GM12873 (cell line): ENCODE measurements at regions not wholly inside any gene's neighbourhood (a gene's known extent, or its start where the extent isn't known, plus 50 kb on each side); places are given as distances from the start of the nearest gene placed in this dataset.

ENCODE experiments used
- TF ChIP-seq, protein P1 (sequence below): IDR thresholded peaks from 2 replicates; pipeline ENCODE4 v1.5.1; 2012; ENCODE audit warnings: low read depth, mild to moderate bottlenecking, moderate library complexity, low read length, control low read depth; ENCODE audit not compliant: insufficient read depth; ENCODE audit errors: missing control alignments

DNA sequence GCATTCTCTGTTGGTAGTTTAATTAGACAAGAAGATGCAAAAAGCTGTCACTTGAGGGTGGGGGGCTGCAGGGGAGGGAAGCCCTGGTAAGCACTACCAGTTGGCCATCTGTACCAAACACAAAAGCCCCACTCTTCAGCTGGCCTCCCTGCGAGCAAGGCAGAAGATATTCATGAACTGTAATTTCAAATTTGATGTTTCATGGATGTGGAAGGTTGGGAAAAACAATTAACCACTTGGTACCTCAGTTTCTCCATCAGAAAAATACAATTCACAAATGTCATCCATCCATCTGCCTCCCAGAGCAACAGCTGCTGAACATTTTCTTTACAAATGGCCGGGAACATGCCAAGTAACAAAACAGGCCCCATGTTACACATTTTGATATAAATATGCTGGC lies 265.3 kb downstream of the HNRNPD start:
- TF ChIP-seq, protein P1, sequence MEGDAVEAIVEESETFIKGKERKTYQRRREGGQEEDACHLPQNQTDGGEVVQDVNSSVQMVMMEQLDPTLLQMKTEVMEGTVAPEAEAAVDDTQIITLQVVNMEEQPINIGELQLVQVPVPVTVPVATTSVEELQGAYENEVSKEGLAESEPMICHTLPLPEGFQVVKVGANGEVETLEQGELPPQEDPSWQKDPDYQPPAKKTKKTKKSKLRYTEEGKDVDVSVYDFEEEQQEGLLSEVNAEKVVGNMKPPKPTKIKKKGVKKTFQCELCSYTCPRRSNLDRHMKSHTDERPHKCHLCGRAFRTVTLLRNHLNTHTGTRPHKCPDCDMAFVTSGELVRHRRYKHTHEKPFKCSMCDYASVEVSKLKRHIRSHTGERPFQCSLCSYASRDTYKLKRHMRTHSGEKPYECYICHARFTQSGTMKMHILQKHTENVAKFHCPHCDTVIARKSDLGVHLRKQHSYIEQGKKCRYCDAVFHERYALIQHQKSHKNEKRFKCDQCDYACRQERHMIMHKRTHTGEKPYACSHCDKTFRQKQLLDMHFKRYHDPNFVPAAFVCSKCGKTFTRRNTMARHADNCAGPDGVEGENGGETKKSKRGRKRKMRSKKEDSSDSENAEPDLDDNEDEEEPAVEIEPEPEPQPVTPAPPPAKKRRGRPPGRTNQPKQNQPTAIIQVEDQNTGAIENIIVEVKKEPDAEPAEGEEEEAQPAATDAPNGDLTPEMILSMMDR: no peak

DNA sequence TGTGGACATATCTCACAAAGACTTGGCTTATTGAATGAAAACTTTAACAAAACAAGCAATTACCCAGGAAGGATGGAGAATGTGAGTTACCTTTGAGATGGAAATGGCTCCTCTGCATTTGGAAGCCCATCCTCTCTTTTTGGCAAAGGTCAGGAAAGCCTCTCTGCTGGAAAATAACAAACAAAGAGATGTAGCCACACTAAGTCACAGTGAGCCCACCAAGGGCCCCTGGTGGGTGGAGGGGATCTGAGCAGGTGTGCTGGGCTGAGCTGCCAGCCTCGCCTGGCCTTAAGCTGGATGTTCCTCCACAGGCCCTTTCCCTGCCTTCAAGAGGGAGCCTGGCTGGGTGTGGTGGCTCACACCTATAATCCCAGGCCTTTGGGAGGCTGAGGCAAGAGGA lies 269.2 kb downstream of the HNRNPD start:
- TF ChIP-seq, protein P1: no peak

DNA sequence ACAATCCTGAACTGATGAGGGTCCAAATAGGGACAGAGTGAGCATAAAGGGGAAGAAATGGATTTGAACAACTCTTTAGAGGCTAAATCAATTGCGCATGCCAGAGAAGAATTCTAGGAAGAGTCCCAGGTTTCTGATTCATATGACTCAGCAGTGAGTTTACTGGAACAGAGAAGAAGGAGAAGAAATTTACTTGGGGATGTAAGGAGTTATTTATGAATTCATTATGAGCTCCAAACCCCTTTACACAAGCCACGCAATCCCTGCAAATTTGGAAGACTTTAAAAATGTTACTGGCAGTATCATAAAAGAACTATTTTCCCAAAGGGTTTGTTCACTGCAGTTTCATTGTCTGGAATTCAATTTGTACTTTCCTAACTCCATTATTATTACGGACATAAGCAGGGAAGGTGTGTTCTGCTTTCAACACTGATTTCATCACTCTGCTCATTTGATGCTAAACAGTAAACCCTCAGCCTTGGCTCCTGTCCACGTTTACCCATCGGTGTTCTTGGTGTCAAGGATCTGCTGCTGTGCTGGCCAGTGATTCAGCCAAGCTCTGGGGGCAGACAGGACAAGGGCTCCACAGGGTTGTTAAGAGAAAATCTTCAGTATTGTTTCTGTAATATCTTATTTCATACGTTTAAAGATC lies 273.7 kb downstream of the HNRNPD start:
- TF ChIP-seq, protein P1: no peak

DNA sequence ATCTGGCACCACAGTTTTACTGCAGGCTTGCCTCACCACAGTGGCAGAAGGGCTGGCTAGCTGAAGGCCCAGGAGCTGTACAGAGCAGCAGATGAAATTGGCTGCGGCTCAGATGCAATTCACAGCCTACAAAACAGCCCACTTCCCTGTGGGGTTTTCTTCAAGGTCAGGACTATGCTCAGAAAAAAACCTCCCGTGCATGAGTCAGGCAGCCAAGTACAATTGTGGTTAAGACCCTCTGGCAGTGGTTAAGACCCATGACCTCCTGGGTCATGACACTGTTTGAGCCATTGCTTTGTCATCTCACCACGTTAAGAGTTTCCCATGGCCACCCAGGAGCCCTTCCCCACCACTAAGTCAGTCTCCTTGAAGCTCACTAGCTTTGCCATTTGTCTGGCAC lies 276.3 kb downstream of the HNRNPD start:
- TF ChIP-seq, protein P1: no peak

DNA sequence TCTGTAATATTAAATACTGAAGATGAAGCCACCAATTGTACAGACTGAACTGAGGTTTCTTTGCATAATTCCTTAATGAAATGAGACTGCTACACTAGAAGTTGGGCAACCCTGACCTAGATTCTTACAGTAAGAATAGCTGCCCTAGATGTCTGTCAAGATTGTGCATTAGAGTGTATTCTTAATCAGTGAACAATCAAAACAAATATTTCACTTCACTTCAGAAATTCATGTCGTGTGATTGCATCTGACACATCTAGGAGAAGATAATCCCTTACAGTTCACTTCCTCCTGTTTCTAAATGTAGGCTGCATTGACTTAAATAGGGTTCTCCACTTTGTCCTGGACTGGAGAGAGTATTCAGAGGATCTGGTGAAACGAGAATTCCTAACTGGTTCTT lies 283.1 kb downstream of the HNRNPD start:
- TF ChIP-seq, protein P1: no peak

DNA sequence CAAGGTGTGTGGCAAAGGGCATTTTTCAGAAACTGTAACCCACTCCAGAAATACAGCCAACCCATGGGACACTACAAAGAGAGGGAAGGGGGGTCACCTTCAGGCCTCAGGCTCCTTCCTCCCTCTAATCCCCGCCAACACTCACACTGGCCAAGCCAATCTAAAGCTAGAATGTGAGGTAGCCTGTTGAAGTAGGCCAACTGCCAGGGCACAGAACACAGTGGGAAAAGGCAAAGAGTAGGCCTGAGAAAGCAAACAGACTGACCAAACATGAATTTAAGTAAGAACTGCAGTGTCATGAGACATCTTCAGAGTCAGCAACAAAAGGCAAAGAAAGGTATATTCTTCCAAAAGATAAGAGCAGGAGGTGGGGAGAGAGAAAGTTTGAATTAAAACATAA lies 289.0 kb downstream of the HNRNPD start:
- TF ChIP-seq, protein P1: no peak

DNA sequence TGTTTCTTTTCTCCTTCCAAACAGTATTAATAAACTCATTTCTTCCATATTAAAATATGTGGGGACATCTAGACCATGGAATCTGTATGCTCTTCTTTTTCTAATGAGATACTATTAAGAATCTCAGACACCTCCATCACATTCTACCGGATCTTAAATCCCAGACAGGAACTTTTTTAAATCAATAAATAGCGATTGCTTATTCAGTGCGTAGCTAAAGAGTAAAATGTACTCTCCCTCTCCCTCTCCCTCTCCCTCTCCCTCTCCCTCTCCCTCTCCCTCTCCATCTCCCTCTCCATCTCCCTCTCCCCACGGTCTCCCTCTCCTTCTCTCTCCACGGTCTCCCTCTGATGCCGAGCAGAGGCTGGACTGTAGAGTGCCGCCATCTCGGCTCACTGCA lies 297.0 kb downstream of the HNRNPD start:
- TF ChIP-seq, protein P1: no peak

DNA sequence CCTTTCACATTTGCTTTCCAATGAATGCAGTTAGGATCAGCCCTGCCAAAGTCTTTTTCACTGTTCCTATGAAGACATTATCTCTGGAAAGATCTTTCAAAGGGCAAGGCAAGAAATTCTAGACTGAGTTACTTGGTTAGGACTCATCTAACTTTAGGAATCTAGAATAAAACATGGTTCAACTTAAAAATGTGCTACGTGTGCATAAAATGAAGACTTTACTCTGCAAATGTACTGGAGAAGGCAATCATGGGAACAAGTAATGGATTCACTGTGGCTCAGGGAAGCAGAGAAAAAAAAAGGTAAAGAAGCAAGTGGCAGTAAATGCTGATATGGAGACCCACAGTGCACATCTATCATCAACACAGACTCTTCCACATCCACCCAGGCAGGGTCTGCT lies 297.4 kb downstream of the HNRNPD start:
- TF ChIP-seq, protein P1: no peak
